ENCODE measurements at regions not wholly inside any gene's neighbourhood (a gene's known extent, or its start where the extent isn't known, plus 50 kb on each side); places are given as distances from the start of the nearest gene placed in this dataset.

DNA sequence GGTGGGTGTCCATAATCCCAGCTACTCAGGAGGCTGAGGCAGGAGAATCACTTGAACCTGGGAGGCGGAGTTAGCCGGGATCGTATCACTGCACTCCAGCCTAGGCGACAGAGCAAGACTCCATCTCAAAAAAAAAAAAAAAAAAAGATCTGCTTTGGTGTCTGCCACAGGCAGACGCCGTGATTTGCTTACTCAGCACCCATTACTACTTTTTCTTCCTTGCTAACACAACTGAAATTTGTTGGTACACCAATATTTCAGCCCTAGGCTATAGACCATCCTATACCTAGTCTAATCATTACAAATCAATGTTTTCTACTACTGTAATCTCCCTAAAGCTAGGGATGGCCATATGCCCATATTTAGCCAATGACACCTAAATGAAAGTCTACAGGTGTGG lies 53.5 kb upstream of the PARD3 start:
- TF ChIP-seq TCF12 (IDR thresholded peaks at IDR 0.05) (no peak), TCF12 (CRISPR knock-in tag; IDR thresholded peaks at IDR 0.05) (no peak), POLR2A (IDR thresholded peaks at IDR 0.05; ENCODE audit: insufficient read depth in 1 of 2, low read depth in 2 of 2, low read length in 2 of 2) (no peak), POLR2AphosphoS5 (IDR thresholded peaks at IDR 0.05; ENCODE audit: low read depth, low read length) (no peak), CTCF (CRISPR knock-in tag; IDR thresholded peaks at IDR 0.05) (no peak), GABPB1 (CRISPR knock-in tag; IDR thresholded peaks at IDR 0.05) (no peak), KDM1A (CRISPR knock-in tag; IDR thresholded peaks at IDR 0.05) (no peak), ZNF30 (CRISPR knock-in tag; IDR thresholded peaks at IDR 0.05) (no peak), CAMTA2 (CRISPR knock-in tag; IDR thresholded peaks at IDR 0.05; ENCODE audit: borderline replicate concordance) (no peak), RFXANK (CRISPR knock-in tag; IDR thresholded peaks at IDR 0.05) (no peak), SUZ12 (IDR thresholded peaks at IDR 0.05; ENCODE audit: low read depth, low read length) (no peak), ZBTB49 (CRISPR knock-in tag; IDR thresholded peaks at IDR 0.05; ENCODE audit: borderline replicate concordance) (no peak)
- TF ChIP-seq, protein P1, sequence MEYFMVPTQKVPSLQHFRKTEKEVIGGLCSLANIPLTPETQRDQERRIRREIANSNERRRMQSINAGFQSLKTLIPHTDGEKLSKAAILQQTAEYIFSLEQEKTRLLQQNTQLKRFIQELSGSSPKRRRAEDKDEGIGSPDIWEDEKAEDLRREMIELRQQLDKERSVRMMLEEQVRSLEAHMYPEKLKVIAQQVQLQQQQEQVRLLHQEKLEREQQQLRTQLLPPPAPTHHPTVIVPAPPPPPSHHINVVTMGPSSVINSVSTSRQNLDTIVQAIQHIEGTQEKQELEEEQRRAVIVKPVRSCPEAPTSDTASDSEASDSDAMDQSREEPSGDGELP (IDR thresholded peaks at IDR 0.05; ENCODE audit: borderline replicate concordance, low read depth), result no peak
